HG03025 (cell line): ENCODE measurements at regions not wholly inside any gene's neighbourhood (a gene's known extent, or its start where the extent isn't known, plus 50 kb on each side); places are given as distances from the start of the nearest gene placed in this dataset.
"Not testable (repeated sequence)": the region's sequence is repeated elsewhere in the genome, so short reads cannot be mapped to it uniquely, and the experiment has no call there.

Experiments used
- ATAC-seq: cut with Tn5 transposase; IDR thresholded peaks from one replicate; pipeline ENCODE4 v1.9.1; 2021; ENCODE audit warnings: mild to moderate bottlenecking, moderate library complexity; ENCODE audit not compliant: unreplicated experiment, low FRiP score

GRCh38 chr7:76736724-76737123 is 109.6 kb upstream of the POMZP3 start:
- not testable (repeated sequence) for ATAC-seq

DNA sequence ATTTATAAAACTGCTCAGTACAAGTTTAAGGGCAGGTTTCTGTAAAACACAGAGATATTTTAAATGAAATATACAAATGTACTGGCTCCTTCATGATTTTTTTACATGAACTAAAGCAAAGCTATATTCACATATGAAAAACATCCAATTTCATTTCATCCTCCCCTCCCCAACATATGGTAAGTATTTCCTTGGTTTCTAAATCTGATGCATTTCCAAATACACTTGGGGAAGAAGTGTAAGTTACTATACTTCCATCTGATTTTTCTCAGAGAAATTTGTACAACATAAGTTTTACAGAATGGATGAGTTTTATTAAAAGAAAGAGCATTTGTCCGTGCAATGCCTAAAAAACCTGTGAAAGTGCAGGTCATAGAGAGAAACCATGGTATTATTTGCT is 109.0 kb upstream of the POMZP3 start:
- ATAC-seq, result not testable (repeated sequence)

GRCh38 chr7:76735668-76736067 is 108.6 kb upstream of the POMZP3 start:
- not testable (repeated sequence) for ATAC-seq

- not testable (repeated sequence) for ATAC-seq
Measured at GRCh38 chr7:76728571-76728974, 101.5 kb upstream of the POMZP3 start.

DNA sequence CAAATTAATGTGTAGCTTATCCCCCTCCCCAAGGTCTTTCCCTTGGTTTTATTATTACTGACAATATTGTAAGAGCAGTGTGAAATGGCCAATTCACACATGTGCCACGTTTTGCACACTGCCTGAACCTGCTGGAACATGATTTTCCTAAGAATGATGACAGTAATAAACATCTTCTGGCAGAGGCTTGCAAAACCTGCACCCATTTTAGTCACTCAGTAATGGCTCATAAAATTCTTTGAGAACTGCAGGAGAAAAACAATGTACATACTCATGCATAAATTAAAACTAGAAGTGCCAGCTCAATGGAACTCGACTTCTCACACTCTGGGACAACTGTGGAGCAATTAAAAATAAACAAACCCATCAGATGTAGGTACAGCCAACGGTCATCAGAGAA is 96.8 kb upstream of the POMZP3 start:
- not testable (repeated sequence) for ATAC-seq

DNA sequence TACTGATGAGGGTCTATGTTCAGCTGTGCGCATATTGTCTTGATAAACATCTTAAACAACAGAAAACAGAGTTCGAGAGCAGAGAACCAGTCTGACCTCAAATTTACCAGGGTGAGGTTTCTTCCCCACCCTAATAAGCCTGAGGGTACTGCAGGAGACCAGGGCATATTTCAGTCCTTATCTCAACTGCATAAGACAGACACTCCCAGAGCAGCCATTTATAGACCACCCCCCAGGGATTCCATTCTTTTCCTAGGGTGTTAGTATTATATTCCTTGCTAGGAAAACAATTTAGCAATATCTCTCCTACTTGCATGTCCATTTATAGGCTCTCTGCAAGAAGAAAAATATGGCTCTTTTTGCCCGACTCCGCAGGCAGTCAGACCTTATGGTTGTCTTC is 89.5 kb upstream of the POMZP3 start:
- ATAC-seq, result not testable (repeated sequence)

GRCh38 chr7:76712926-76713325 is 85.8 kb upstream of the POMZP3 start:
- not testable (repeated sequence) for ATAC-seq

- not testable (repeated sequence) for ATAC-seq
Measured at GRCh38 chr7:76711648-76712047, 84.6 kb upstream of the POMZP3 start.

DNA sequence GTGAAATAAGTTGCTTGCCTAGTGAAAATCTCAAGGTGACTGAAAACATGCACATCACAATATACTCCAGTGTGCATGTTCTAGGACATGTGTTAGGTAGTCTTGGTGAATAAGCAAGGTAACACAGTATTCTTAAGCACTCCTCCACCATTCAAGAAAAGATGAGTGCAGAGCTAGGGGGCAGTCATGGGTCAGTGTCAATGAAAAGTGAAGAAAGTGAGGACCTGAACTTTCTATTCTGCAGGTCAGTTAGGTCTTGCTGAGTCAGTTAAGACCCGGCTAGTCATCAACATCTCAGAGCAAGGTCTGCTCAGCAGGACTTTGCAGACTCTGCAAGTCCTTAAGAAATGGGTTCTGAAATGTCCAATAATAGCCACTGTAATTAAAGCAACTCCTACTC is 82.6 kb upstream of the POMZP3 start:
- ATAC-seq, result not testable (repeated sequence)

- ATAC-seq, result not testable (repeated sequence)
Measured at GRCh38 chr7:76708446-76708845, 81.4 kb upstream of the POMZP3 start.

DNA sequence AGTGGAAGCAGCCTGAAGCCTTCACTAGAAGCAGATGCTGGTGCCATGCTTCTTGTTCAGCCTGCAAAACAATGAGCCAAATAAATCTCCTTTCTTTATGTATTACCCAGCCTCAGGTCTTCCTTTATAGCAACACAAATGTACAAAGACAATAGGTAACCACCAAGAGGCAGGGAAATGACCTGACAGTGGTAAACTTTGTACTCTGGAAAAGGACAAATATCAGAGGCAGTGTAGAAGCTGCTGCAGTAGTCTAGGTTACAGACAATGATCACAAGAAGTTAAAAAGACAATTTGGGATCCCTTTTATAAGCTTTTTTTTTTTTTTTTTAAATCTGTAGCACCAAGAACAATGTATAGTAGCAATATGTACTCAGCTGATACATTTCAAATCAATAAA is 76.7 kb upstream of the POMZP3 start:
- ATAC-seq, result not testable (repeated sequence)

DNA sequence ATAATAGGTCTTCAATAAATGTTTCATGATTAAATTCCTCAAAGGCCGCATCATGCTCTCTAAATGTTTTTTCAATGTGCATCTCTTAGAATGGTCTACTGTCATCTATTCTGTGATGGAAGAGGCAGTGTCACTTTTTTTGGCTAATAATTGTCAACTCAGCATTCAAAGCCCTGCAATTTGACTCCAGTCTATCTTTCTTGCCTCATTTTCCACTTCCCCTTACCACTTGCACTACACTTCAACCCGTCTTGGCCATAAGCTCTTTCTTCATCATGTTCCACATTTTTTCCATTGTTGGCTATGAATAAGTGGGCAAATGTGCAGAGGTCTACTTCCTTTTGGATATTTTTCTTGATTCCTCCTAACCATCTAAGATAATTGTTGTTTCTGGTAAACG is 59.2 kb upstream of the POMZP3 start:
- ATAC-seq, result not testable (repeated sequence)

DNA sequence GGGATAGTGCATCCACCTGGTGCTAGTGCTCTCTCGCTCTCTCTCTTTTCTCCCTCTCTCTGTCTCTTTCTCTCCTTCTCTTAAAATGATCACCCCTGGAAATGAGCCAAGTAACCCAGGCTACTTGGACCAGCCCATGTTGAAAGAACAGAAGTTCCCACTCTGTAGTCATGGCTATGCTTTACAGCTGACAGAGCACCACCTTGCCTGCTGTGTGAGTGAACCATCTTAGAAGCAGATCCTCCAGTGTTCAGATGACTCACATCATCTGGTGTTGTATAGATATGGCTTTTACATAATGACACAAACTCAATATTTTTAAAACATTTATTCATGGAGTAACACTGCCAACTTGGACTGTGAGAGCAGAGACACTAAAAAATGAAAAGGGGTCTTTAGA is 57.7 kb upstream of the POMZP3 start:
- ATAC-seq, result not testable (repeated sequence)

- ATAC-seq, result not testable (repeated sequence)
Measured at GRCh38 chr7:76683631-76684030, 56.6 kb upstream of the POMZP3 start.

DNA sequence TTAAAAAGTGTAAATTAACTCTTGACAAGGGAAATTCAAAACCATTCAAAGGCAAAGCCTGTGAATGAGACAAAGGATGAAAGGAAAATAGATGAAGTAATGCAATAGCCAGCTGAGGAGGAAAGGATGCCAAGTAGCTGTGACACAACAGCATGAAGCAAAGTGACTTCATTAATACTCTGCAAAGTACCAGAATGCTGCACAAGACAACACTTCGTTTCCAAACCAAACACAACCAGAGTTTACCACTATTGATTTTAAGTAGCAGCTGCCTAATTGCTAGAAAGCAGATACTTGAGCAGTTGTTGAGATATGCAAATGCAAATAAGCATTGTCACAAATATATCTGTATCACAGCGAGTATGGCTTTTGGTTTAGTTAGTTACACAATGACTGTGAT is 54.7 kb upstream of the POMZP3 start:
- ATAC-seq, result not testable (repeated sequence)

GRCh38 chr7:76679174-76679573 is 52.1 kb upstream of the POMZP3 start:
- not testable (repeated sequence) for ATAC-seq

- ATAC-seq, result not testable (repeated sequence)
Measured at GRCh38 chr7:76678500-76678899, 51.4 kb upstream of the POMZP3 start.

GRCh38 chr7:76676890-76677289 is 49.8 kb upstream of the POMZP3 start:
- ATAC-seq, result not testable (repeated sequence)
